ENCODE measurements at regions not wholly inside any gene's neighbourhood (a gene's known extent, or its start where the extent isn't known, plus 50 kb on each side); places are given as distances from the start of the nearest gene placed in this dataset.

DNA sequence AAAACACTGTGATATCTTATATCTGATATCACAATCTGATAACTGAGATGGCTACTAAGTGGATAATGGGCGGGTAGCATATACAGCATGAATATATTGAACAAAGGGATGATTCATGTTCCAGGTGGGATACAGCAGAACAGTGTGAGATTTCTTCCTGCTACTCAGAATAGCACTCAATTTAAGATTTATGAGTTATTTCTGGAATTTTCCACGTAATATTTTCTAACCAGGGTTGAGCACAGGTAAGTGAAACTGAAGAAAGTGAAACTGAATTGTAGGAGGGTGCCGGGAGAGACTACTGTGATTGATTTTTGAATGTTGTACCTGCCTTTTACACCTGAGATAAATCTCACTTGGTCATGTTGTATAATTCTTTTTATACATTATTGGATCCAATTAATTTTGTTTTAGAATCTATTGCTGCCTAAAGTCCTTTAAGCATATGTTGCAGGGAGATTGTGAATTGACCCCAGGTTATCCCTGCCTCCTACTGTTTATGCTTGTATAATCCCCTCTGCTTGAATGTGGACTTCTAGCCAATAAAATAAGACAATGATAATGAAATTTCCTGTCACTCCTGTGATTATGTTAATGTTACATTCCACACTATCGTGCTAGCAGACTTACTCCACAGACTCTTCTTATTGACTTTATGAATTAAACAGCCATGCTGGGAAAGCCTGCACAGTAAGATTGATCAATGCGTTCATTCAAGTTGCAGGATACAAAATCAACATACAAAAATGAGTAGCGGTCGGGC is 67.6 kb upstream of the RBBP8 start:
- 82 to 90% (median 87%) methylated on average over 7 of the region's 7 CpGs for WGBS, 4 donors
- no peaks in the 10 kb centered on the region for H3K27me3 ChIP-seq
- no peak overlapping the region for H3K4me3 ChIP-seq
- no peak for DNase-seq
- H3K4me1 ChIP-seq (replicated peaks in 1 of 2), result no peaks in the 10 kb centered on the region
- no peaks in the 10 kb centered on the region for H3K9me3 ChIP-seq (replicated peaks in 1 of 3)
- H3K27ac ChIP-seq, result no peak overlapping the region
- intact Hi-C loops (cut with DNase I), result no loop called here
- H3K36me3 ChIP-seq (replicated peaks in 1 of 2), result no peaks in the 10 kb centered on the region
- no peak for TF ChIP-seq POLR2A (IDR thresholded peaks at IDR 0.05)
- TF ChIP-seq, protein P1, sequence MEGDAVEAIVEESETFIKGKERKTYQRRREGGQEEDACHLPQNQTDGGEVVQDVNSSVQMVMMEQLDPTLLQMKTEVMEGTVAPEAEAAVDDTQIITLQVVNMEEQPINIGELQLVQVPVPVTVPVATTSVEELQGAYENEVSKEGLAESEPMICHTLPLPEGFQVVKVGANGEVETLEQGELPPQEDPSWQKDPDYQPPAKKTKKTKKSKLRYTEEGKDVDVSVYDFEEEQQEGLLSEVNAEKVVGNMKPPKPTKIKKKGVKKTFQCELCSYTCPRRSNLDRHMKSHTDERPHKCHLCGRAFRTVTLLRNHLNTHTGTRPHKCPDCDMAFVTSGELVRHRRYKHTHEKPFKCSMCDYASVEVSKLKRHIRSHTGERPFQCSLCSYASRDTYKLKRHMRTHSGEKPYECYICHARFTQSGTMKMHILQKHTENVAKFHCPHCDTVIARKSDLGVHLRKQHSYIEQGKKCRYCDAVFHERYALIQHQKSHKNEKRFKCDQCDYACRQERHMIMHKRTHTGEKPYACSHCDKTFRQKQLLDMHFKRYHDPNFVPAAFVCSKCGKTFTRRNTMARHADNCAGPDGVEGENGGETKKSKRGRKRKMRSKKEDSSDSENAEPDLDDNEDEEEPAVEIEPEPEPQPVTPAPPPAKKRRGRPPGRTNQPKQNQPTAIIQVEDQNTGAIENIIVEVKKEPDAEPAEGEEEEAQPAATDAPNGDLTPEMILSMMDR (IDR thresholded peaks at IDR 0.05), result no peak

DNA sequence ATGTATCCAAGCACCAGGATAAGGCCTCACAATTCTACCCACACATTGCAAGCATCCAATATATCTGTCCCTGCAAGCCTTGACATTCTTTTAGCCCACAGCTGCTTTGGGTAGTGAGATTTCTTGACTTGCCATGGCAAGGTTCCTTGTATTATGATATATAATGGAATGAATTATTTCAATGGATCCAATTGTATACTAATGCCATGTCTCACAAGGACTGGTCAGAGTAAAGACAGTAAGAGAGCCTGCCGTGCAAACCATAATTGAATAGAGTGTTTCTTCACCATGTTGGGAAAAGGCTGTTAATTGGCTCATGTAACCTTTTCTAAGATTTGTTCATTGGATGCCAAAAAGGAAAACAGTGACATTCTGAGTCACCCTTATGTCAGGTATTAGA is 64.3 kb upstream of the RBBP8 start:
- Histone ChIP-seq H3K9me3 (replicated peaks in 1 of 3) (no peaks in the 10 kb centered on the region), H3K27ac (no peak overlapping the region), H3K36me3 (replicated peaks in 1 of 2) (no peaks in the 10 kb centered on the region), H3K4me1 (replicated peaks in 1 of 2) (peaks cover 0 to 6% of the 10 kb centered on the region in 2 donors), H3K27me3 (no peaks in the 10 kb centered on the region), H3K4me3 (no peak overlapping the region)
- intact Hi-C loops (cut with DNase I), result no loop called here
- DNase-seq, result no peak
- TF ChIP-seq, protein P1 (IDR thresholded peaks at IDR 0.05), result no peak
- 90 to 100% (median 91%) methylated on average over 1 of the region's 1 CpG for WGBS, 4 donors

DNA sequence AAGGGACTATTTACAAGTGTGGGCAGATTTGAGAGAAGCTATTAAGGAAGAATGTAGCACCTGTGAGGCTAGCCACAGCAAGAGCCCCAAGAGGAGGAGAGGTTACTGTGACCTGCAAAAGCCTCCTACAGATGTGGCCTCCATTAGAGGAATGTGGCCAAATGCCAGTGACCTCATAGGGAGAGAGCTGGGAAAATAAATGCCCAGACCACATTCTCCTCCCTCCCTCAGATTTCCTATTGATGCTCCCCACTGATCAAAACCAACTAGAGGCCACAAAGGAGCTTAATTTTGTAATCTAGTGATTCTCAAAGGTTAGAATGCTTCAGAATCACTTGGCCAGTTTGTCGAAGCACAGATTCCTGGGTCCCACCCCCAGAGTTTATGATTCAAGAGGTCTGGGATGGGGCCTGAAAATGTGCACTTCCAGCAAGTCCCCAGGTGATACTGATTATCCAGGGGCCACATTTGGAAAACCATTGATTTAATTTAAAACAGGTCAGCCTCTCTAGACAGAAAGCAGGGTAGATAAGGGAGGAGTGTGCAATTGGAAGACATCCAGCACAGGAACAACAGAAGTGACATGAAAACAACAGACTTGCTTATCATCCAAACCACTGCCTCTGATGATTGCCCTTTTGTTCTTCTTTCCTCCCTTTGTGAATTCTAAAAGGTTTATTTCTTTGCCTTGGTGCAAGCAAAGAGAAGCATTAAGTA is 61.2 kb upstream of the RBBP8 start:
- Histone ChIP-seq H3K4me3 (no peak overlapping the region), H3K27ac (no peak overlapping the region), H3K27me3 (no peaks in the 10 kb centered on the region), H3K4me1 (replicated peaks in 1 of 2) (peaks cover 0 to 7% of the 10 kb centered on the region in 2 donors), H3K36me3 (replicated peaks in 1 of 2) (no peaks in the 10 kb centered on the region), H3K9me3 (replicated peaks in 1 of 3) (no peaks in the 10 kb centered on the region)
- DNase-seq, result peak in 1 of 7 donors; percentile 13
- TF ChIP-seq, protein P1 (IDR thresholded peaks at IDR 0.05), result no peak
- TF ChIP-seq POLR2A (IDR thresholded peaks at IDR 0.05), result no peak
- intact Hi-C loops (cut with DNase I), result no loop called here
- 77 to 85% (median 82%) methylated on average over 1 of the region's 1 CpG for WGBS, 4 donors

DNA sequence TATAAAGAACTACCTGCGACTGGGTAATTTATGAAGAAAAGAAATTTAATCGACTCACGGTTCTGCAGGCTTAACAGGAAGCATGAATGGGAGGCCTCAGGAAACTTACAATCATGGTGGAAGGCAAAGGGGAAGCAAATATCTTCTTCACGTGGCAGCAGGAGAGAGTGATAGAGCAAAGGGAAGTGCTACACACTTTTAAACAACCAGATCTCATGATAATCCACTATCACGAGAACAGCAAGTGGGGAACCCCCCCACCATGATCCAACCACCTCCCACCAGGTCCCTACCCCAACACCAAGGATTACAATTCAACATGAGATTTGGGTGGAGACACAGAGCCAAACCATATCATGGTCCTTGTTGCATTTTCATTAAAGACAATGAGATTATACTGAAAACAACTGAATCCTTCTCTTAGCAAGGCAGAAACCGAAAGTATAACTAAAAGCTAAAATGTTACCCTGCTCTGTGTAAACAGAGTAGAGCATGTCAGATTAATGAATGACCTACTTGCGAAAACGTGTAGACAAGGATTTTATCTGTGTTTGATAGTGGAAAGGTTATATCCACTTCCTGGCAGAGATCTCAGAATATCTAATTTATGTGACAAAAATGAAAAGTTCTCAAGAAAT is 60.1 kb upstream of the RBBP8 start:
- H3K27me3 ChIP-seq, result no peaks in the 10 kb centered on the region
- 47 to 49% (median 48%) methylated on average over 8 of the region's 8 CpGs for WGBS, 4 donors
- no peaks in the 10 kb centered on the region for H3K36me3 ChIP-seq (replicated peaks in 1 of 2)
- no peaks in the 10 kb centered on the region for H3K9me3 ChIP-seq (replicated peaks in 1 of 3)
- H3K27ac ChIP-seq, result no peak overlapping the region
- intact Hi-C loops (cut with DNase I), result no loop called here
- DNase-seq, result no peak
- peaks cover 0 to 7% of the 10 kb centered on the region in 2 donors for H3K4me1 ChIP-seq (replicated peaks in 1 of 2)
- peak overlapping the region in 1 of 4 donors; percentile 36 for H3K4me3 ChIP-seq
- no peak for TF ChIP-seq POLR2A (IDR thresholded peaks at IDR 0.05)
- TF ChIP-seq, protein P1 (IDR thresholded peaks at IDR 0.05), result no peak

All from adrenal gland (tissue), 9 donors.